ENCODE measurements at regions not wholly inside any gene's neighbourhood (a gene's known extent, or its start where the extent isn't known, plus 50 kb on each side); places are given as distances from the start of the nearest gene placed in this dataset.
"Not testable (repeated sequence)": the region's sequence is repeated elsewhere in the genome, so short reads cannot be mapped to it uniquely, and the experiment has no call there.

GRCh38 chr14:84074626-84075025 is 1455.3 kb upstream of the FLRT2 start:
- Mint-ChIP-seq H3K27me3 (no peaks in the 10 kb centered on the region), H3K9me3 (peaks cover 10% of the 10 kb centered on the region), H3K4me1 (ENCODE audit: low read depth) (no peaks in the 10 kb centered on the region), H3K36me3 (ENCODE audit: low read depth) (no peaks in the 10 kb centered on the region), H3K4me3 (no peak overlapping the region), H3K27ac (no peak overlapping the region)
- intact Hi-C loops (cut with micrococcal nuclease): no loop called here

- H3K4me3 Mint-ChIP-seq: no peak overlapping the region
- no peak overlapping the region for H3K27ac Mint-ChIP-seq
- intact Hi-C loops (cut with micrococcal nuclease): no loop called here
- peaks cover 46% of the 10 kb centered on the region for H3K9me3 Mint-ChIP-seq
- H3K27me3 Mint-ChIP-seq: no peaks in the 10 kb centered on the region
- no peaks in the 10 kb centered on the region for H3K36me3 Mint-ChIP-seq (ENCODE audit: low read depth)
- no peaks in the 10 kb centered on the region for H3K4me1 Mint-ChIP-seq (ENCODE audit: low read depth)
Observed at GRCh38 chr14:84080944-84081343, 1449.0 kb upstream of the FLRT2 start.

- H3K9me3 Mint-ChIP-seq: peaks cover 52% of the 10 kb centered on the region
- no peak overlapping the region for H3K27ac Mint-ChIP-seq
- no peak overlapping the region for H3K4me3 Mint-ChIP-seq
- no peaks in the 10 kb centered on the region for H3K36me3 Mint-ChIP-seq (ENCODE audit: low read depth)
- intact Hi-C loops (cut with micrococcal nuclease): no loop called here
- H3K27me3 Mint-ChIP-seq: no peaks in the 10 kb centered on the region
- no peaks in the 10 kb centered on the region for H3K4me1 Mint-ChIP-seq (ENCODE audit: low read depth)
Observed at GRCh38 chr14:84084056-84084630, 1445.8 kb upstream of the FLRT2 start.

DNA sequence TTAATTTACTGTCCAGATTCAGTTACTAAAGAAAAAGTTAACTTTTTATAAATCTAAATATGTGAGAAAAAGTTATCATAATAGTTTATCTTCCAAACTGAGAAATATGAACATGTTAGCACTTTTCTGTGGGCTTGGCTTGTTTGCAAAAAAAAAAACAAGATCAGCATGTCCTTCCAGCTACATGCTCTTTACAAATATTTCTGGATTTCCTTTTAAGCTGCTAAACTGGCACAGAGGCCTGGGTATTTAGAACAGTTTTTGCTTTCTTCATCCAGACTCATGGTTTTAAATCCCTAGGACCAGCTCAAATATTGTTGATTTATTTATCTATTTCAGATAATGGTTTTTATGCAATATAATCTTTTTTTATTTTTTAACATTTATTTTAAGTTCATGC is 1444.5 kb upstream of the FLRT2 start:
- intact Hi-C loops (cut with micrococcal nuclease): no loop called here
- Mint-ChIP-seq H3K27ac (no peak overlapping the region), H3K4me3 (no peak overlapping the region), H3K36me3 (ENCODE audit: low read depth) (no peaks in the 10 kb centered on the region), H3K9me3 (peaks cover 40% of the 10 kb centered on the region), H3K4me1 (ENCODE audit: low read depth) (no peaks in the 10 kb centered on the region), H3K27me3 (no peaks in the 10 kb centered on the region)

DNA sequence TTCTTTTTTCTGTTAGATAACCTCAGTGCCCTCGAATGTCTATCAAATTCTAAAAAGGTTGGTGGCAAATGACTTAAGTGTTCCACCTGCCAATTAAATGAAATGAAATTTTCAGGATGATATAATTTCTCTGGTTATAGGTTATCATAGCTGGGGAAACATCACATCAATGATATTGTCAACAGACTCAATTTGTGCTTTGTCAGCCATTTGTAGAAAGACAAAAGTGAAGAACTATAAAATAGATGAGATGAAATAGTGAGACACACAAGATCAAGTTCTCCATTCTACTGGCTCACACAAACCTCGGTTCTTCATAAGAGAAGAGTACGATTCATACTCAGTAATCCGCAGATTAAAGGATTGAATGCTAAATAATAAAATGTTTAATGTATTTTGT is 1443.2 kb upstream of the FLRT2 start:
- no peaks in the 10 kb centered on the region for H3K27me3 Mint-ChIP-seq
- no peaks in the 10 kb centered on the region for H3K36me3 Mint-ChIP-seq (ENCODE audit: low read depth)
- intact Hi-C loops (cut with micrococcal nuclease): no loop called here
- no peaks in the 10 kb centered on the region for H3K4me1 Mint-ChIP-seq (ENCODE audit: low read depth)
- no peak overlapping the region for H3K4me3 Mint-ChIP-seq
- H3K27ac Mint-ChIP-seq: no peak overlapping the region
- peaks cover 28% of the 10 kb centered on the region for H3K9me3 Mint-ChIP-seq

DNA sequence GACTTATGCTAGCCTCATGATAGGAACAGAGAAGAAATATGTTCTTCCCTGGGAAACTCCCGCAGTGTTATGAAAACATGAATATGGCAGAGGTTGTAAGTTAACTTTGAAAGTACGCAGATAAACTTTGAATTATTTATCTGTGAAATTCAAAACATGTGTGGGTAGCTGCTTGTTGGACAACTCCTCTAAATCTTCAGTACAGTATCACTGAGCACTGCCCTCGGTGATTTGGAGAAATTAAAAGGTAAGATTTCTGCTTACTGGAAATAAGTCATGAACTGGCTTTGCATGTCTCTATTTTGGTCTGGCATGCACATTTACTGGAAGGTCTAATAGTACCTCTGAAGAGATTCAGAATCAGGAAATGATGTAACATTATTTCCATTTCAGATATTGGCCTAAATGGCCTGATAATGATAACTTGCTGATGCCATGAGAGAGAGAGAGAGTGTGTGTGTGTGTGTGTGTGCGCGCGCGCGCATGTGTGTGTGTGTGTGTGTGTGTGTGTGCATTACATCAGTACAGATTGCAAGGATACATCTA is 1441.9 kb upstream of the FLRT2 start:
- H3K4me3 Mint-ChIP-seq: no peak overlapping the region
- peaks cover 24% of the 10 kb centered on the region for H3K9me3 Mint-ChIP-seq
- no peaks in the 10 kb centered on the region for H3K36me3 Mint-ChIP-seq (ENCODE audit: low read depth)
- no peaks in the 10 kb centered on the region for H3K4me1 Mint-ChIP-seq (ENCODE audit: low read depth)
- intact Hi-C loops (cut with micrococcal nuclease): no loop called here
- H3K27ac Mint-ChIP-seq: no peak overlapping the region
- no peaks in the 10 kb centered on the region for H3K27me3 Mint-ChIP-seq

DNA sequence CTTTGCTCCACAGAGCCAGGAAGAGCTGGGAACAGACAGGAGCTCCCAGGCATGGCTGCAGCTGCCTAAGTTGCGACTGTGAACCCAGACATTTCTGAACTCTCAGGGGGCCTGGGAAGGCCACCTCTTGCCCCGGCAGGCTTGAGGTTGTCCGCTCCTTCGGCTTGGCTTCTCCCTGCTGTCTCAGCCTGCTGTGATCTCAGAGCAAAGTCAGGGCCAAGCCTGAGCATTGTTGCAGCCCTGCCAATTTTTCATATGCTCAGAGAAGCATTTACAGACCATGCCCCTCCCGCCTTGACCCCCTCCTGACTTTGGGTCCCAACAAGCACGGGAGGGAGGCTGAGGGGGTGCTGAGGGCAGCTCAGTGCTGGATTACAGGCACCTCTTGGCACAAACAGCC is 1439.1 kb upstream of the FLRT2 start:
- Mint-ChIP-seq H3K9me3 (peaks cover 12% of the 10 kb centered on the region), H3K4me3 (no peak overlapping the region), H3K36me3 (ENCODE audit: low read depth) (no peaks in the 10 kb centered on the region), H3K27me3 (no peaks in the 10 kb centered on the region), H3K4me1 (ENCODE audit: low read depth) (no peaks in the 10 kb centered on the region), H3K27ac (no peak overlapping the region)
- intact Hi-C loops (cut with micrococcal nuclease): no loop called here

GRCh38 chr14:84095681-84096080 is 1434.3 kb upstream of the FLRT2 start:
- Mint-ChIP-seq H3K27ac (no peak overlapping the region), H3K4me1 (ENCODE audit: low read depth) (no peaks in the 10 kb centered on the region), H3K27me3 (no peaks in the 10 kb centered on the region), H3K4me3 (no peak overlapping the region), H3K9me3 (no peaks in the 10 kb centered on the region), H3K36me3 (ENCODE audit: low read depth) (no peaks in the 10 kb centered on the region)
- intact Hi-C loops (cut with micrococcal nuclease): no loop called here

DNA sequence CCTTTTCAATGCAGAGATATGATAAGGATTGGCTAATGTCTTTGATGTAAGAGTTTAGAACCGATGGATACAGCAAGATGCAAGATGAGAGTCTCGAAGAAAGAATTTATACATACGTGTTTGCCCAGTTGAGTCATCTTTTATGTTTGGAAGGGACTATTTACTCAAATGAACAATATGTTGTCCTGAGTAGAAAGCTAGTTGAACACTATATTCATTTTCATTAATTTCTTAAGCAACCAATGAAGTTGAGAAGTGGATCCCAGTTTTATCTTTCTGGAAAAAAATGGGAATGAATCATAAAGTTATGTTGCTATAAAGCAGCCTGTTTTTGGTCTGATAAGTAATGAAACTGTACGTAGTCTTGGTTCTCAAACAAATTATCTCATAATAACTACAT is 1431.7 kb upstream of the FLRT2 start:
- Mint-ChIP-seq H3K36me3 (ENCODE audit: low read depth) (no peaks in the 10 kb centered on the region), H3K4me1 (ENCODE audit: low read depth) (no peaks in the 10 kb centered on the region), H3K27ac (no peak overlapping the region), H3K4me3 (no peak overlapping the region), H3K9me3 (peaks cover 17% of the 10 kb centered on the region), H3K27me3 (no peaks in the 10 kb centered on the region)
- intact Hi-C loops (cut with micrococcal nuclease): no loop called here

- H3K36me3 Mint-ChIP-seq (ENCODE audit: low read depth); H3K27me3 Mint-ChIP-seq; intact Hi-C loops (cut with micrococcal nuclease); H3K4me1 Mint-ChIP-seq (ENCODE audit: low read depth); H3K27ac Mint-ChIP-seq; H3K4me3 Mint-ChIP-seq: not testable (repeated sequence)
- peaks cover 17% of the 10 kb centered on the region for H3K9me3 Mint-ChIP-seq
Observed at GRCh38 chr14:84099560-84099959, 1430.4 kb upstream of the FLRT2 start.

- Mint-ChIP-seq H3K27me3 (no peaks in the 10 kb centered on the region), H3K4me1 (ENCODE audit: low read depth) (no peaks in the 10 kb centered on the region), H3K4me3 (no peak overlapping the region), H3K27ac (no peak overlapping the region), H3K36me3 (ENCODE audit: low read depth) (no peaks in the 10 kb centered on the region), H3K9me3 (no peaks in the 10 kb centered on the region)
- intact Hi-C loops (cut with micrococcal nuclease): no loop called here
Observed at GRCh38 chr14:84107835-84108343, 1422.1 kb upstream of the FLRT2 start.

GRCh38 chr14:84108746-84109457 is 1421.0 kb upstream of the FLRT2 start:
- H3K9me3 Mint-ChIP-seq: no peaks in the 10 kb centered on the region
- H3K27ac Mint-ChIP-seq: no peak overlapping the region
- no peak overlapping the region for H3K4me3 Mint-ChIP-seq
- no peaks in the 10 kb centered on the region for H3K27me3 Mint-ChIP-seq
- no peaks in the 10 kb centered on the region for H3K4me1 Mint-ChIP-seq (ENCODE audit: low read depth)
- intact Hi-C loops (cut with micrococcal nuclease): no loop called here
- no peaks in the 10 kb centered on the region for H3K36me3 Mint-ChIP-seq (ENCODE audit: low read depth)

DNA sequence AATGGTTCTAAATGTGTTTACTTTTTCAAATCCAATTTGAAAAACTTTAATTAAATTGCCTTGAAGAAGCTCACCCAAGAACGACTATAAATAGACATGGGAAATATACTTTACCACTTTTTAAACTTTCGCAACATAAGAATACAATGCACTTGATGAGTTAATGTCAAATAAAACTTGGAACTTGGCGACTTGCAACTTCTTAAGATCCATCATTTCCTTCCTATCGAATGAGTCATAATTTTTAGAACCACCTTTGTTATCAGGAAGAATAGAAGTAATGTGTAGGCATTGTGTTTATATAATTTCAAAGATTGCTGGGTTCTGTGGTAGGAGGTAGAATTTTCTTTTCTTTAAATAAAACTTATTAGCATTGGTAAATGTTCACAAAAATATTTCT is 1417.4 kb upstream of the FLRT2 start:
- intact Hi-C loops (cut with micrococcal nuclease): no loop called here
- Mint-ChIP-seq H3K4me3 (no peak overlapping the region), H3K27ac (no peak overlapping the region), H3K9me3 (peaks cover 2% of the 10 kb centered on the region), H3K36me3 (ENCODE audit: low read depth) (no peaks in the 10 kb centered on the region), H3K27me3 (no peaks in the 10 kb centered on the region), H3K4me1 (ENCODE audit: low read depth) (no peaks in the 10 kb centered on the region)

- no peak overlapping the region for H3K4me3 Mint-ChIP-seq
- no peak overlapping the region for H3K27ac Mint-ChIP-seq
- no peaks in the 10 kb centered on the region for H3K27me3 Mint-ChIP-seq
- H3K36me3 Mint-ChIP-seq (ENCODE audit: low read depth): no peaks in the 10 kb centered on the region
- intact Hi-C loops (cut with micrococcal nuclease): no loop called here
- H3K9me3 Mint-ChIP-seq: no peaks in the 10 kb centered on the region
- no peaks in the 10 kb centered on the region for H3K4me1 Mint-ChIP-seq (ENCODE audit: low read depth)
Observed at GRCh38 chr14:84125676-84126075, 1404.3 kb upstream of the FLRT2 start.

DNA sequence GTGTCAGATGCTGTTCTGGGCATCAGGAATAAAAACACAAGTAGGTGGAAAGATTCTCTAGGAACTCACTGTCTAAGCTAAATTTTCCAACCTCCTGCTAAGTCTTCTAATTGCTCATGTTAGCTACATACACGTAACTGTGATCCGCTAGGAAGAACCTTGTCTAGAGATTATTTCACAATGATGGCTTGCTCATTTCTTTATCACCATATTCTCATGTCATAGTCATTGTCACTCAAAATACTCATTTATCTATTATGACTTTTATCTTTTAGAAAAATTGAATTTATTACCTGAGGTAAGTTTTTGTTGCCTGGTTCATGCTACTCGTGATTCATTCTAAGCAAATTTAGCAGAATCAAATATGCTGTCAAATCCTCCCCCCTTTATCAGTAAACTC is 1402.4 kb upstream of the FLRT2 start:
- Mint-ChIP-seq H3K27ac (no peak overlapping the region), H3K9me3 (no peaks in the 10 kb centered on the region), H3K4me3 (no peak overlapping the region), H3K4me1 (ENCODE audit: low read depth) (no peaks in the 10 kb centered on the region), H3K27me3 (no peaks in the 10 kb centered on the region), H3K36me3 (ENCODE audit: low read depth) (no peaks in the 10 kb centered on the region)
- intact Hi-C loops (cut with micrococcal nuclease): no loop called here
